Cardiac septum (tissue), 1 donor: ENCODE measurements at regions not wholly inside any gene's neighbourhood (a gene's known extent, or its start where the extent isn't known, plus 50 kb on each side); places are given as distances from the start of the nearest gene placed in this dataset.

ENCODE experiments used
- DNase-seq: peaks from one replicate; pipeline ENCODE4 v3.0.0-alpha.2; 2020; ENCODE audit warnings: low spot score
- intact Hi-C: fragments of 100-400 bp; cut with DNase I; formaldehyde crosslinking; loops from one replicate; pipeline ENCODE4 v1.14.0; 2022
- donor health status: DM: no; HTN: no; CAD: no.

- DNase-seq: no peak
- intact Hi-C loops: no loop called here
These were observed 324.7 kb downstream of the SOX2 start for GRCh38 chr3:182036382-182036781.

DNA sequence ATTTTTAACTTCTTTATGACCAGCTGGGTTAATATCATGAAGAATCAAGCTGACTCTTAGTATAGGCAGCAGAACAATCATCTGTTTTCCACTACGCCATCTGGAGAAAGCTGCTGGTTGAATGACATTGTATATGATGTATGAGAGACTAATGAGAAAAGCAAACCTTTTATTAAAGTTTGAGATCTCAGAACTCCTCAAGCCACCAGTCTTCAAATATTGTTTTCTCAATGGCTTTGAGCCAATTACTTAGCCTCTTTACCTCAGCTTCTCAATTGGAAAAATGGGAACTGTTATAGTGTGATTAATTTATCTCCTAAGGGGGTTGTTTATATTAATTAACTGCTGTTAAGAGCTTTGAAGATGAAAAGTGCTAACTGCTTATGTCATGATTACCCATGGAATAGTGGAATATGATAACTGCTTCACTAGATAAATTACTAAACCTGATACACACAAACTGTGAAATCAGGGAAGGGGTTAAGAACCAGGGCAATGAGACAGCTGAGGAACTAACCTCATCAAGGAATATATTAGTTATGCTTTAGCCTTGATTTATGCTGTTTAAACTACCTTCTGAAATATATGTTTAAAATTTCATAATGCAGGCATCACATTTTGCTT, 330.1 kb downstream of the SOX2 start:
- DNase-seq: no peak
- intact Hi-C loops: no loop called here

DNA sequence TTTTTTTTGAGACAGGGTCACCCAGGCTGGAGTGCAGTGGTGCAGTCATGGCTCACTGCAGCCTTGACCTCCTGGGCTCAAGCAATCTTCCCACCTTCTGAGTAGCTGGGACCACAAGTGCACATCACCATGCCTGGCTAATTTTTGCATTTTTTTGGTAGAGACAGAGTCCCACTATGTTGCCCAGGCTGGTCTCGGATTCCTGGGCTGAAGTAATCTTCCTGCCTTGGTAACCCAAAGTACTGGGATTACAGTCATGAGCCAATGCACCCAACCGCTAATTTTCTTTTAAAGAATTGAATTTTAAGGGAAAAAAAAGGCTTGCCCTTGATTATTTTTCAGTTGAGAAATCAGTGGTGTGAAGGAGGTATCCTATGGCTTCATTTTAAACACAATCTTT, 334.0 kb downstream of the SOX2 start:
- intact Hi-C loops: no loop called here
- no peak for DNase-seq

DNA sequence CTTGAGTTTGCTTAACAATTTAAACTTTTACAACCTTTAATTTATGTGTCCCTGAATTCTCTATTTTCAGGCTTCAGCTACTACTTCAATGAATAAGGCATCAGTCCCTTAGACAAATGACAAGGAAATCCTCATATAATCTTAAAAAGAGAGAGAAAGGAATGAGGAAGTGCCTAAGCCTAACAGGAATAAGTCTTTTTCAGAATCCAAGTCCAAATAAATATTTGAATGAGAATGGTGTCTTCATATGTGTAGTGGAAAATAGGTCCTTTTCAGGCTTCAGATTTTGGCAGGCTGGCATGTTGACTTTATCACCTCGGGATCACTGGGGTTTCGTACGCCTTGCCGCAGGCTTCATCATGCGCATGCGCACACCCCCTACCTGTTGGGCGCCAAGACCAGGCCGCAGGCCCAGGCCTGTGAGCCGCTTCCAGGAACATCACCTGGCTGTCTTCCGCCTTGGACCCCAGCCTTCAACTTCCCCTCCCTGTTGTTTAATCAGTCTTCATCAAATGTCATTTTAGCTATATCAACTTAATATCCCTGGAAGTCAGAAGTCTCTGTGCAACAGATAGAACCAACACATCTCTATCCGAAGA, 334.5 kb downstream of the SOX2 start:
- intact Hi-C loops: no loop called here
- DNase-seq: no peak

- no peak for DNase-seq
These were observed 339.2 kb downstream of the SOX2 start for GRCh38 chr3:182050932-182051331.

GRCh38 chr3:182052332-182052731, 340.6 kb downstream of the SOX2 start:
- intact Hi-C loops: no loop called here
- DNase-seq: no peak

More at GRCh38 chr3:182050932-182051331, 339.2 kb downstream of the SOX2 start:
- intact Hi-C loops: no loop called here

GRCh38 chr3:182052757-182053156, 341.0 kb downstream of the SOX2 start:
- no peak for DNase-seq
- intact Hi-C loops: no loop called here

DNA sequence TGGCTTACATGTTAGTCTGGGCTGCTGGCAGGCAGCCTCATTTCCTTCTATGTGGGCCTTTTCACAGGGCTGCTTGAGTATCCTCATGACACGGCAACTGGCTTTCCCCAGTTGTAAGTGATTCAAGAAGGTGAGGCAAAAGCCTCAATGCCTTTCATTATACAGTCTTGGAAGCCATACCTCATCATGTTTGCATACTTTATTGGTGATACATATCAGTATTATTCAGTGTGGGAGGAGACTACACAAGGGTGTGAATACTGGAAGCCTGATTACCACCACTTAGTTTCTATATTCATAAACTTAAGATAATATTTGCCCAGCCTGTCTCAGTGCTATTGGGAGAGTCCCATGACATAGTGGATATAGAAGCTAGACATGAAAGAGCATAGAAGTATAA, 346.8 kb downstream of the SOX2 start:
- intact Hi-C loops: no loop called here
- DNase-seq: no peak

DNA sequence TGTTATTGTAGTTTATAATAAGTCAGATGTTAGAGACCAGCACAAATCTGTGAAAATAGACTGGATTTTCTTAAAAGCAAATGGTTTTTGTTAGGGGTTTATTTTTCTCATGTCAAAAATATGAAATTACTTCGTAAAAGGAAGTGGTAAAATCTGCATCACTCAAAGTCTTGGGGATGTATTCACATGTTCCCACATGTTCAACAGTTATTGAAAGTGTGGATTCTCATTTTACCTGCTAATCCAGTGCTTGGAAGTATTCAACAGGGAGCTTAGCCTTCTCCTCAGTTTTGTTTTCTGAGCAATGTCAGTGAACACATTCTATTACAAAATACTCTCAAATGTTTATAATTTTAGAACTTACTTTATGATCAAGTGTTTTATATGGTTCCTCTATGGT, 352.0 kb downstream of the SOX2 start:
- no peak for DNase-seq
- intact Hi-C loops: no loop called here

GRCh38 chr3:182067423-182067822, 355.7 kb downstream of the SOX2 start:
- intact Hi-C loops: no loop called here
- DNase-seq: no peak

DNA sequence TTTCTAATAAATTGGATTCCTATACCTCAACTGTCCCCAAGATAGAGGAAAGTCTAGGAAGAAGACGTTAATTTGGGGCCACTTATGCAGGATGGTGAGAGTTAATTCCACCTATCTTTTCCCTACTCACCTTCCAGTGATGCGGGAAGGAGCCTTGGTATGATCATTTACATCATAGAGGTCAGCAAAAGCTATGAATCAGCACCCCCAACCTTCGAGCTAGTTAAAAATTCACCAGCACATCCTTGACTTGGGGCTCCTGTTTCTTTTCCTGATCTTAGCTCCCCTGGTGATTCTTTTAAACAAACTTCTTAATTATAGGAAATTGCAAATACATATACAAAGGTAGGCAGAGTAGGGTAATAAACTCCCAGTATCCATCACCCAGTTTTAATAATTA, 366.6 kb downstream of the SOX2 start:
- no peak for DNase-seq
- intact Hi-C loops: no loop called here

- no peak for DNase-seq
- intact Hi-C loops: no loop called here
These were observed 367.2 kb downstream of the SOX2 start for GRCh38 chr3:182078929-182079328.

- DNase-seq: no peak
- intact Hi-C loops: no loop called here
These were observed 369.4 kb downstream of the SOX2 start for GRCh38 chr3:182081096-182081495.

GRCh38 chr3:182083112-182083511, 371.4 kb downstream of the SOX2 start:
- DNase-seq: no peak
- intact Hi-C loops: no loop called here

- intact Hi-C loops: no loop called here
- no peak for DNase-seq
These were observed 381.0 kb downstream of the SOX2 start for GRCh38 chr3:182092662-182093262.

DNA sequence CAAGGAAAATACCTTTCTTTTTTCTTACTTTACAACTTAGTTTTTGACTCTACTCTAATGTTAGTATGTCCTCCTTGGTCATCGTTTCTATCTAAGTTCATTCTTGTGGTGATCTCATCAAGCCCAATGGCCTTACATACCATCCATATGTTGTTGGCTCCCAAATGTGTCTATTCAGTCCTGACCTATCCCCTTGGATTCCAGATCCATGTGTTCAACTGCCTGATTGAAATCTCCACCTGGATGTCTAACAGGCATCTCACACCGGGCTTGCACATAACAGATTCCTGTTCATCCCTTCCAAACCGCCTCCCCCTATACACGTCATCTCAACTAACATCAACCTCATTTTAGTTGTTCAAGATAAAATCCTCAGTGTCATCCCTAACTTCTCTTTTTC, 382.6 kb downstream of the SOX2 start:
- no peak for DNase-seq
- intact Hi-C loops: no loop called here

DNA sequence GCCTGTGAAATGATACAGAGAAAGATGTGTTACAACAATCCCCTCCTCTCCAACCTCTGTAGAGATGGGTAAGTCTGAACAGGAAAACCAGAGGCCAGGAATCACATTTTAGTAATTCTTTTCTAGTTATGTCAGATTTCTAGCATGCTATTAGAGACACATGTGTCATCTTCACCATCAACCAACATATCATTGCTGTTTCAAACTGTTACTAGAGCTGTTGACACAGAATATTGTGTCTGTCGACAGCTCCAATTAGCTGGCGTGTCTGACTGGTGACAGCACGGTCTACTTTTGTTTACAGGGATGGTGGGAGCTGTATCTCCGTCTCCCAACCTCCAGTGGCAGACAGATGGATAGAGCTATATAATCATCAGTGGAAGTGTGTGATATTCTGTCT, 393.2 kb downstream of the SOX2 start:
- intact Hi-C loops: no loop called here
- DNase-seq: no peak

DNA sequence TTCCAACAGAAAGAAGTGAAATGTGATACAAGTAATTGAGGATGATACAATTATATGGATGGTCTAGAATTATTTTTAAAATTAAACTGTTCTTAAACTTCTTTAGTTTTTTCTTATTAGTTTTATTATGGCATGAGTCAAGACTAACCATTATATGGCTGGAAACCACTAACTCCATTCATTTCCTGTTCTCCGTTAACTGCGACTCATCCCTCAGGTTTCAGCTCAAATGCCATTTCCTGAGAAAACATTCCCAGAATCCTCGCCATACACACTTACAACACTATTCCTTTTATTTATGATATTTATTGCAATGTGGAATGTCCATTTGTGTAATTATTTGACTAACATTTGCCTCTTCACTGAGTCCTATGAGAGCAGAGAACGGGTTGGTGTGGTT, 394.1 kb downstream of the SOX2 start:
- intact Hi-C loops: no loop called here
- DNase-seq: no peak

DNA sequence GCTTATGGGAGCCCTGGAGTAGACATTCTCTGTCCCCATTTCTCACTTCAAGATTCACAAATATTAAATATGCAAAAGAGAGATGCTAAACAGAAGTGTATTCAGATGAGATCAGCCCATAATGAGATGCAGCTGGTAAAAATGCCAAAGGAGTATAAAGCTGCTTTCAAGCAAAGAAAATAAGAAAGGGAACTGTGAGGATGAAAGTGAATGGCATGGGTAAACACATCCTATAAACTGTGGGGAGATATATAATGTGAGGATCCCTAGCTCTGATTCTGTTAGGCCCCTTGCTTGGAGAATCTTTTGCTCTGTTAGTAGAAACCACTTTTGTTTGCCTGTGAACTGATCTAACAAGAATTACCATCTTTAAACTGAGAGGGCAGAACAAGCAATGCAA, 396.6 kb downstream of the SOX2 start:
- no peak for DNase-seq
- intact Hi-C loops: no loop called here

GRCh38 chr3:182111967-182112366, 400.2 kb downstream of the SOX2 start:
- intact Hi-C loops: no loop called here
- DNase-seq: no peak

GRCh38 chr3:182115328-182116015, 403.7 kb downstream of the SOX2 start:
- intact Hi-C loops: no loop called here
- no peak for DNase-seq
